Neural cell (in vitro differentiated cells): ENCODE measurements at regions not wholly inside any gene's neighbourhood (a gene's known extent, or its start where the extent isn't known, plus 50 kb on each side); places are given as distances from the start of the nearest gene placed in this dataset.

Source experiments
- H2AFZ ChIP-seq: fragments of 200-600, 300-800 bp; sonication (generic), shearing (Covaris generic); 2 replicates; pipeline ENCODE4 v1.6.0; 2014; ENCODE audit warnings: low read depth, mild to moderate bottlenecking, antibody characterized with exemption, low read length, moderate library complexity
- H3F3A ChIP-seq: fragments of 200-600 bp; shearing (Covaris generic); 2 replicates; pipeline ENCODE4 v1.6.1; 2016; ENCODE audit warnings: mild to moderate bottlenecking, moderate library complexity, mixed read lengths, antibody characterized with exemption, low read length; ENCODE audit not compliant: insufficient read depth, poor library complexity, severe bottlenecking
- H3K27ac ChIP-seq: fragments of 200-600, 300-800 bp; sonication (generic), shearing (Covaris generic); 2 replicates; pipeline ENCODE4 v1.5.1; 2014; ENCODE audit warnings: mild to moderate bottlenecking, low read length, moderate library complexity
- H3K27me3 ChIP-seq: fragments of 300-800, 200-600 bp; sonication (generic), shearing (Covaris generic); 2 replicates; pipeline ENCODE4 v1.6.0; 2014; ENCODE audit warnings: mild to moderate bottlenecking, low read depth, low read length, moderate library complexity; ENCODE audit not compliant: insufficient read depth
- H3K36me3 ChIP-seq: fragments of 300-800, 200-600 bp; sonication (generic), shearing (Covaris generic); 2 replicates; pipeline ENCODE4 v1.5.1; 2014; ENCODE audit warnings: mild to moderate bottlenecking, antibody characterized with exemption, low read length, moderate library complexity; ENCODE audit not compliant: insufficient read depth
- H3K4me2 ChIP-seq: fragments of 300-800, 200-600 bp; sonication (generic), shearing (Covaris generic); 2 replicates; pipeline ENCODE4 v1.6.0; 2014; ENCODE audit warnings: mild to moderate bottlenecking, low read length
- H3K4me3 ChIP-seq: fragments of 300-800, 200-600 bp; sonication (generic), shearing (Covaris generic); 2 replicates; pipeline ENCODE4 v1.5.1; 2014; ENCODE audit warnings: mild to moderate bottlenecking, low read length, moderate library complexity
- H3K79me2 ChIP-seq: fragments of 200-600 bp; shearing (Covaris generic); replicated peaks from 2 replicates; pipeline ENCODE4 v1.6.0; 2014; ENCODE audit warnings: mild to moderate bottlenecking, low read length, moderate library complexity; ENCODE audit not compliant: insufficient read depth
- H3K9ac ChIP-seq: fragments of 300-800, 200-600 bp; sonication (generic), shearing (Covaris generic); 2 replicates; pipeline ENCODE4 v1.6.1; 2016; ENCODE audit warnings: mild to moderate bottlenecking, low read length, mixed read lengths
- H3K9me2 ChIP-seq: fragments of 200-600 bp; shearing (Covaris generic); 2 replicates; pipeline ENCODE4 v1.6.1; 2016; ENCODE audit warnings: mild to moderate bottlenecking, low read length, mixed read lengths; ENCODE audit not compliant: insufficient read depth
- H3K9me3 ChIP-seq: fragments of 200-600, 300-800 bp; sonication (generic), shearing (Covaris generic); 2 replicates; pipeline ENCODE4 v1.6.1; 2016; ENCODE audit warnings: mild to moderate bottlenecking, mixed run types, low read length, moderate library complexity, mixed read lengths
- H4K20me1 ChIP-seq: fragments of 200-600 bp; shearing (Covaris generic); 2 replicates; pipeline ENCODE4 v1.6.1; 2016; ENCODE audit warnings: mild to moderate bottlenecking, mixed run types; ENCODE audit not compliant: insufficient read depth
- EP300 ChIP-seq: fragments of 450-650 bp; conservative IDR thresholded peaks from 2 replicates; pipeline ENCODE4 v1.6.1; 2014; ENCODE audit warnings: antibody characterized with exemption, mild to moderate bottlenecking, moderate library complexity; ENCODE audit not compliant: poor library complexity, severe bottlenecking
- EZH2 ChIP-seq: fragments of 200-600, 300-800 bp; shearing (Covaris generic), sonication (generic); IDR thresholded peaks from 2 replicates; pipeline ENCODE4 v1.6.1; 2014; ENCODE audit warnings: antibody characterized with exemption, low read length, borderline replicate concordance, mild to moderate bottlenecking; ENCODE audit not compliant: insufficient read depth, poor library complexity, severe bottlenecking
- MXI1 ChIP-seq: fragments of 450-650 bp; conservative IDR thresholded peaks from 2 replicates; pipeline ENCODE4 v1.6.1; 2014; ENCODE audit warnings: antibody characterized with exemption, mild to moderate bottlenecking; ENCODE audit not compliant: poor library complexity, severe bottlenecking
- POLR2AphosphoS5 ChIP-seq: IDR thresholded peaks from 2 replicates; pipeline ENCODE4 v1.6.1; 2012
- RAD21 ChIP-seq: fragments of 450-650 bp; conservative IDR thresholded peaks from 2 replicates; pipeline ENCODE4 v1.6.1; 2014; ENCODE audit warnings: antibody characterized with exemption, mild to moderate bottlenecking, moderate library complexity
- SMC3 ChIP-seq: fragments of 450-650 bp; conservative IDR thresholded peaks from 2 replicates; pipeline ENCODE4 v1.6.1; 2014; ENCODE audit warnings: antibody characterized with exemption, mild to moderate bottlenecking, moderate library complexity; ENCODE audit not compliant: poor library complexity
- TAF1 ChIP-seq: IDR thresholded peaks from 2 replicates; pipeline ENCODE4 v1.6.1; 2012; ENCODE audit warnings: low read depth
- TF ChIP-seq, protein P1 (sequence below): IDR thresholded peaks from 2 replicates; pipeline ENCODE4 v1.6.1; 2012; ENCODE audit warnings: borderline replicate concordance
- TF ChIP-seq, protein P2 (sequence below): fragments of 450-650 bp; IDR thresholded peaks from 2 replicates; pipeline ENCODE4 v1.5.1; 2014; ENCODE audit warnings: antibody characterized with exemption, mild to moderate bottlenecking, moderate library complexity; ENCODE audit not compliant: poor library complexity, severe bottlenecking

DNA sequence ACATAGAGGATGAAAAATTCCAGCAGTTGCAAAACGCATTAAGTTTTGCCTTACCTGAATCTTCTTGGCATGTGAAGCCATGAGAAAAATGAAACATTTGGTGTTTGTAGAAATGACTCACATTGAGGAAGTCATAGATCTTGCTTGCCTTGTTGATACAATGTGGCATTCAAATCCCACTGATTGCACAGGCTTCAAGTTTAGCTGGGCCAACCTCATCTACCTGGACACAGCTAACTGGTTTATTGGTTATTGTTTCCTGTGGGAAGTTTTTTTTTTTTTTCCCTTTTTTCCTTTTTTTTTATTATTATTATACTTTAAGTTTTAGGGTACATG, 168.9 kb upstream of the C21orf91 start:
- H3K27me3 ChIP-seq = no peaks in the 10 kb centered on the region

DNA sequence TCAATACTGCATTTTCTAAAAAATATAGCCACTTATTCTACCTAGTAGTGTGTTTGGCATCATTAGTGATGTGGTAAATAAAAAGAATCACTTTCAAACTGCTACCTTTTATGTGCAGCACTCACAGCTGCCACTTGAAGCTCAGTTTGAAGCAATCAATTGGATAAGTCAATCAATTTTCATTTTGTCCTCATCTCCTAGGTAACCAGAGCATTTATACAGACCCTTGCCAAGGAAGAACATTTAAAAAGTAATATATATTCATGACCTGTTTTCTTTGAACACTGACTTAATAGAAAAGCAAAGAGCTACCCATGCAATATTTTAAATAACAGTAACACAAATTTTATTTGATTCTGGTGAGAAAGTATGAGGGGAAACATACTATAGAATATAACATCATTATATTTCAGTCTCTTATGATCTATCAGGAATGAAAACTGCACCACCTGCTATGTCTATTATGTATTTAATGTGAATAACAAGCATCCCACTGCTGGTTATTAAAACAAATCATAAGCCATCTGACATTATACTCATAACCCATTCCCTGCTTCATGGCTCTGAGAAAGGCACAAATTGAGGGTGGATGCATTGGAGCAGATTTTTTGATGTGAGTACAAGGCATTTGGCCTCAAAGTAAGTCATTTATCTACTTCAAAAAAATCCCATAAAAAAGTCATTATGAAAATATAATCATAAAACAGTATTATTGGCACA, 168.4 kb upstream of the C21orf91 start:
- H3K27ac ChIP-seq = peak overlapping the region; percentile 88
- H2AFZ ChIP-seq = no peak overlapping the region
- H3K4me3 ChIP-seq = peak overlapping the region; percentile 25
- peak overlapping the region; percentile 43 for H3K9ac ChIP-seq
- H3K9me2 ChIP-seq = no peaks in the 10 kb centered on the region
- H3K27me3 ChIP-seq = no peaks in the 10 kb centered on the region
- no peaks in the 10 kb centered on the region for H4K20me1 ChIP-seq
- H3K79me2 ChIP-seq = no peaks in the 10 kb centered on the region
- H3K9me3 ChIP-seq = no peaks in the 10 kb centered on the region
- peaks cover 7% of the 10 kb centered on the region for H3F3A ChIP-seq
- peak overlapping the region; percentile 58 for H3K4me2 ChIP-seq
- H3K36me3 ChIP-seq = no peaks in the 10 kb centered on the region
- TF ChIP-seq SMC3 (no peak), POLR2AphosphoS5 (peak; percentile 65), EP300 (peak; percentile 83)

More for the DNA sequence above, 168.9 kb upstream of the C21orf91 start:
- H3K4me3 ChIP-seq = peak overlapping the region; percentile 25
- H4K20me1 ChIP-seq = no peaks in the 10 kb centered on the region
- peaks cover 7% of the 10 kb centered on the region for H3F3A ChIP-seq
- no peaks in the 10 kb centered on the region for H3K9me2 ChIP-seq
- H3K27ac ChIP-seq = peak overlapping the region; percentile 88
- H3K9me3 ChIP-seq = no peaks in the 10 kb centered on the region
- no peak overlapping the region for H2AFZ ChIP-seq
- no peak overlapping the region for H3K4me2 ChIP-seq
- no peaks in the 10 kb centered on the region for H3K79me2 ChIP-seq
- peak overlapping the region; percentile 43 for H3K9ac ChIP-seq
- no peak for TF ChIP-seq TAF1
- TF ChIP-seq SMC3 = no peak
- TF ChIP-seq, protein P1, sequence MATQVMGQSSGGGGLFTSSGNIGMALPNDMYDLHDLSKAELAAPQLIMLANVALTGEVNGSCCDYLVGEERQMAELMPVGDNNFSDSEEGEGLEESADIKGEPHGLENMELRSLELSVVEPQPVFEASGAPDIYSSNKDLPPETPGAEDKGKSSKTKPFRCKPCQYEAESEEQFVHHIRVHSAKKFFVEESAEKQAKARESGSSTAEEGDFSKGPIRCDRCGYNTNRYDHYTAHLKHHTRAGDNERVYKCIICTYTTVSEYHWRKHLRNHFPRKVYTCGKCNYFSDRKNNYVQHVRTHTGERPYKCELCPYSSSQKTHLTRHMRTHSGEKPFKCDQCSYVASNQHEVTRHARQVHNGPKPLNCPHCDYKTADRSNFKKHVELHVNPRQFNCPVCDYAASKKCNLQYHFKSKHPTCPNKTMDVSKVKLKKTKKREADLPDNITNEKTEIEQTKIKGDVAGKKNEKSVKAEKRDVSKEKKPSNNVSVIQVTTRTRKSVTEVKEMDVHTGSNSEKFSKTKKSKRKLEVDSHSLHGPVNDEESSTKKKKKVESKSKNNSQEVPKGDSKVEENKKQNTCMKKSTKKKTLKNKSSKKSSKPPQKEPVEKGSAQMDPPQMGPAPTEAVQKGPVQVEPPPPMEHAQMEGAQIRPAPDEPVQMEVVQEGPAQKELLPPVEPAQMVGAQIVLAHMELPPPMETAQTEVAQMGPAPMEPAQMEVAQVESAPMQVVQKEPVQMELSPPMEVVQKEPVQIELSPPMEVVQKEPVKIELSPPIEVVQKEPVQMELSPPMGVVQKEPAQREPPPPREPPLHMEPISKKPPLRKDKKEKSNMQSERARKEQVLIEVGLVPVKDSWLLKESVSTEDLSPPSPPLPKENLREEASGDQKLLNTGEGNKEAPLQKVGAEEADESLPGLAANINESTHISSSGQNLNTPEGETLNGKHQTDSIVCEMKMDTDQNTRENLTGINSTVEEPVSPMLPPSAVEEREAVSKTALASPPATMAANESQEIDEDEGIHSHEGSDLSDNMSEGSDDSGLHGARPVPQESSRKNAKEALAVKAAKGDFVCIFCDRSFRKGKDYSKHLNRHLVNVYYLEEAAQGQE = no peak
- TF ChIP-seq, protein P2, sequence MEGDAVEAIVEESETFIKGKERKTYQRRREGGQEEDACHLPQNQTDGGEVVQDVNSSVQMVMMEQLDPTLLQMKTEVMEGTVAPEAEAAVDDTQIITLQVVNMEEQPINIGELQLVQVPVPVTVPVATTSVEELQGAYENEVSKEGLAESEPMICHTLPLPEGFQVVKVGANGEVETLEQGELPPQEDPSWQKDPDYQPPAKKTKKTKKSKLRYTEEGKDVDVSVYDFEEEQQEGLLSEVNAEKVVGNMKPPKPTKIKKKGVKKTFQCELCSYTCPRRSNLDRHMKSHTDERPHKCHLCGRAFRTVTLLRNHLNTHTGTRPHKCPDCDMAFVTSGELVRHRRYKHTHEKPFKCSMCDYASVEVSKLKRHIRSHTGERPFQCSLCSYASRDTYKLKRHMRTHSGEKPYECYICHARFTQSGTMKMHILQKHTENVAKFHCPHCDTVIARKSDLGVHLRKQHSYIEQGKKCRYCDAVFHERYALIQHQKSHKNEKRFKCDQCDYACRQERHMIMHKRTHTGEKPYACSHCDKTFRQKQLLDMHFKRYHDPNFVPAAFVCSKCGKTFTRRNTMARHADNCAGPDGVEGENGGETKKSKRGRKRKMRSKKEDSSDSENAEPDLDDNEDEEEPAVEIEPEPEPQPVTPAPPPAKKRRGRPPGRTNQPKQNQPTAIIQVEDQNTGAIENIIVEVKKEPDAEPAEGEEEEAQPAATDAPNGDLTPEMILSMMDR = no peak
- no peak for TF ChIP-seq EZH2
- TF ChIP-seq EP300 = no peak
- TF ChIP-seq RAD21 = no peak
- TF ChIP-seq POLR2AphosphoS5 = no peak
- no peak for TF ChIP-seq MXI1
- H3K36me3 ChIP-seq = no peaks in the 10 kb centered on the region
